Upper lobe of left lung (tissue), 4 donors: ENCODE measurements at regions not wholly inside any gene's neighbourhood (a gene's known extent, or its start where the extent isn't known, plus 50 kb on each side); places are given as distances from the start of the nearest gene placed in this dataset.
"Not testable (repeated sequence)": the region's sequence is repeated elsewhere in the genome, so short reads cannot be mapped to it uniquely, and the experiment has no call there.

Source experiments
- CTCF ChIP-seq, 6 experiments: fragments of 450-650 bp in 4 of 6; fragments of 200-600 bp in 2 of 6; sonication (generic) in 2 of 6; IDR thresholded peaks; one replicate each; pipeline ENCODE4 v1.5.1; 2016 to 2019; ENCODE audit warnings: antibody characterized with exemption in 6 of 6
- EP300 ChIP-seq, 4 donors: sonication (generic); formaldehyde crosslinking; IDR thresholded peaks; one replicate each; pipeline ENCODE4 v1.5.1; 2017; ENCODE audit warnings: antibody characterized with exemption in 4 of 4, control low read depth in 2 of 4
- POLR2A ChIP-seq, 4 donors: fragments of 450-650 bp; IDR thresholded peaks; one replicate each; pipeline ENCODE4 v1.5.1; 2016 to 2017; ENCODE audit warnings: antibody characterized with exemption in 4 of 4, mild to moderate bottlenecking in 2 of 4
- POLR2AphosphoS5 ChIP-seq, 2 donors: sonication (generic); formaldehyde crosslinking; IDR thresholded peaks; one replicate each; pipeline ENCODE4 v1.5.1; 2017; ENCODE audit warnings: antibody characterized with exemption in 2 of 2

DNA sequence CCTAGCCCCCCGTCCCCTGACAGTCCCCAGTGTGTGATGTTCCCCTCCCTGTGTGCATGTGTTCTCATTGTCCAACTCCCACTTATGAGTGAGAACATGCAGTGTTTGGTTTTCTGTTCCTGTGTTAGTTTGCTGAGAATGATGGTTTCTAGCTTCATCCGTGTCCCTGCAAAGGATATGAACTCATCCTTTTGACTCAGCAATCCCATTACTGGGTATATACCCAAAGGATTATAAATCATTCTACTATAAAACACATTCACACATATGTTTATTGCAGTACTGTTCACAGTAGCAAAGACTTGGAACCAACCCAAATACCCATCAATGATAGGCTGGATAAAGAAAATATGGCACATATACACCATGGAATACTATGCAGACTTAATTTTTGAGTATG is 155.1 kb downstream of the SLITRK5 start:
- not testable (repeated sequence) for TF ChIP-seq POLR2A, POLR2AphosphoS5, CTCF, EP300 (IDR thresholded peaks at IDR 0.05)
